ENCODE measurements at regions not wholly inside any gene's neighbourhood (a gene's known extent, or its start where the extent isn't known, plus 50 kb on each side); places are given as distances from the start of the nearest gene placed in this dataset.

- TF ChIP-seq CTCF (IDR thresholded peaks at IDR 0.05) (no peak), POLR2A (IDR thresholded peaks at IDR 0.05) (no peak)
These were observed 350.4 kb downstream of the MBD2 start for GRCh38 chr18:53874103-53874502.
